HG03432 (cell line): ENCODE measurements at regions not wholly inside any gene's neighbourhood (a gene's known extent, or its start where the extent isn't known, plus 50 kb on each side); places are given as distances from the start of the nearest gene placed in this dataset.

Source experiments
- ATAC-seq: cut with Tn5 transposase; IDR thresholded peaks from one replicate; pipeline ENCODE4 v1.9.1; 2021; ENCODE audit warnings: mild to moderate bottlenecking, moderate library complexity; ENCODE audit not compliant: unreplicated experiment

DNA sequence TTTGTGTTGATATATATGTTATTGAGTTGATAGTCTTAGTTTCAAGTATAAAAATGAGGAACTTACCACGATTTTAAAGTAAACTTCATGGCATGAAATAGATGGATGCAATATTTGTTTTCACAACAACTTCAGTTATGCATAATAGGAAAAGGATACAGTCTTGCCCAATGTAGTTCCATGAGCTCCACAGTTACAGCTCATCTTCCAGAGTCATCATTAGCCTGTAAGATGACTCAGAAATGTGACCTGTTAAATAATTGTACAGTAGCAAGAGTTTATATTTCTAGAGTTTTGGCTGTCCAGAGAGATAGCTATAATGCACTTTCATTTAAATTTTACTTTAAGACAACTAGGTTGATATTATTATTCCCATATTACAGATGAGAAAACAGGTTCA lies 80.9 kb upstream of the ARHGAP28 start:
- no peak for ATAC-seq

DNA sequence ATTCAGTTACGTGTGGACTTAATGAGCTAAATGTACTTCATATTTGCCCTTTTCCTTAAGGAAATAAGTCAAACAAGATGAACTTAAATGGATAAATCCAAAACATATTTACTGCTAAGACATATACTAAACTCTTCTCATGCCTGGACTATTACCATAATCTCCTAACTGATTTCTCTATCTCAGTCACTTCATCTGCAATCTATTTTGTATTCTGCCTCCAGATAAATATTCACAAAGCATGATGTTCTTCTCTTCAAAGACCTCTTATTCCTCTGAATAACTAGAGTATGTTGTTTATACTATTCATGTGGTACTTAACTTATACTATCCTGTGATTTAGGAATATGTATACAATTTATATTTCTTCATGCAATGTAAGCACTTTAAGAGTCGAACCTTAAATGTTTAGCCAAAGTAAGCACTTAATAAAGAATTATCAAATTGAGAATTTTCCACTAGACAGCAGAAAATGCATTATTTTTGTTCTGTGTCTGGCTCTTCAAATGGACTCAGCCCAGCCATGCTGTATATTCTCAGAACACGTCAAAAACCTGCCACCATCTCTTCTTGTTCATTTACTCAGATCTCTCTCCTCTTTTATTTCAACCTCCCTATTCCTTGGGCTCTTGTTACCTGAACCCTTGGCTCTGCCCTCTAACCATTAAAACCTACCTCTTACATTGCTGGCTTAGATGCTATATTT lies 79.9 kb upstream of the ARHGAP28 start:
- ATAC-seq, result no peak

GRCh38 chr18:6650127-6650507 lies 79.4 kb upstream of the ARHGAP28 start:
- no peak for ATAC-seq

GRCh38 chr18:6650747-6651146 lies 78.8 kb upstream of the ARHGAP28 start:
- no peak for ATAC-seq

- ATAC-seq, result no peak
Observed at GRCh38 chr18:6652098-6652497, 77.4 kb upstream of the ARHGAP28 start.

DNA sequence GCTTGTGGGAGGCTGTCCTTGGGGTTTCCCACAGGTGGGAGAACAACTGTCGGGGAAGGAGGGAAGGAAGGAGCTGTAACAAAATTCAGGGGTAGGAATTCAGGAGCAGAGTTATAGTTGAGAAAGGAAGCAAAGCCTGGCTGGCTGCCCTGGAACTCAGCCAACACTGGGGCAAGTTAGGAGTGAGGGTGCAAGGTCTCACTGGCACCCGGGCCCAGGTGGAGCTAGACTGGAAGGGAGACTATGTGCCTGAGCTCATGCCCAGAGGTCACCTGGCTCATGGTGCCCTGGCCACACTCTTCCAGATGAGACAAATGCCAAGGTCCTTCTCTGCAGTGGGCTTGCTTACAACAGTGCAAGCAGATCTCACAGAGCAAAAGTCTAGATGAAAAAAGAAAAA lies 75.6 kb upstream of the ARHGAP28 start:
- ATAC-seq, result no peak

DNA sequence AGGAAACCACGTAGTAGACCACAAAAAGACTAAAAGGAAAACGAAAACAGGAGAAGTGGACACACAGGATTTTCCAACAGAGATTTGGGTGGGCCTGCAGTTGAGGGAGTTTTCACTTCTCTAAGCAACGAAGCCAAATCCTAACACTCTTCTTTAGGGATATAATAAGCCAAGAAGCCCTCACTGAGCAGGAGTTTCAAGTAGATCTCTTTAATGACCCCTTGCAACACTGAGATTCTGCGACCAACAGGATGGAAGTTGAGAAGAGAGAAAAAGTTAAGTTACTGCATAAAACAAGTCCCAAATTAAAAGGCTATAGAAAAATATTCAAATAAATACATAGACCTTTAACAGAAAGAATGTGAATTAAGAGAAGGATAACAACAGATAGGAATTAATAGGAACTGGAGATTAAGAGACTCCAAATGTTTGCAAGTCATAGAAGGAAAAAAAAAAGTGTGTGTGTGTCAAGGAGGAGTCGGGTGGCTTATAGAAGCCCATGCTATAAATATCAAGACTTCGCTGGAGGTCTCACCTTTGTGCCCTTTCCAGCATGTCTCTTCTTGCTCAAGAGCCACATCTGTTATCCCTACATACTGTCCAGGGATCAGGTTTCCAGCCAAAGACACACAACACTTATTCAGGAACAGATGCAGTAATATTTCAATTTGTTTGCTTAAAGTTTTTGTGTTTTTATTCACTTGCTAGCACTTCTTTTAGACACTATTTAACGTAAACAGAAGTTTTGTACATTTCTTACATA lies 69.4 kb upstream of the ARHGAP28 start:
- ATAC-seq, result no peak

GRCh38 chr18:6661692-6662415 lies 67.7 kb upstream of the ARHGAP28 start:
- no peak for ATAC-seq

DNA sequence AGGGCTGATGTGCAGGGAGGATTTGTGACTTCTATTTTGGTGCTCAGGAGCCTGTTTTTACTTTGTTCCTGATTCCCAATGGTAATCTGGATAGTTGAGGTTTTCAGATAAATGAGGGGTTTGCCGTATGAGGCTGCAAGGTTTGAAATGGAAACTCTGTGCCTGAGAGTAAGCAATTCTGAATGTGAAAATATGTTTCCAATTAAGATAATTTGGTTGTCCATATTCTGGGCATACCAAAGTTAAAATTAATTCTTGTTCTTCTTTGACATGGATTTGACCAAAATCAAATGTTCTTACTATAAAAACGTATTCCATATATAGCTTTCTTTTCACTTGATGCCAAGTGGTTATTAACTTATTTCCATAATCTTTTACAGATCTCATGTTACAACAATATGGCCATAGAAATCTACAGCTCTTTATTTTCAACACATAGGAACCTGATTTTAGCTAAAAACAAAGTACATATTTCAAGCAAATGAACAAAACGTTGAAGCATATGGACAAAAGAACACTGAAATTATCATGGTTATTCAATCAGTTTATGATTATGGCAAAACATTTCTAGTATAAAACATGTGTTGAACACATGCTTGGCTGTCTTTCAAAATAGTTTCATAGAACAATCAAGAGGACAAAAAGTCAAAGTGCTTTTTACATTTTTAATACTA lies 63.4 kb upstream of the ARHGAP28 start:
- ATAC-seq, result no peak

- ATAC-seq, result no peak
Observed at GRCh38 chr18:6668836-6669235, 60.7 kb upstream of the ARHGAP28 start.

GRCh38 chr18:6672821-6673308 lies 56.7 kb upstream of the ARHGAP28 start:
- ATAC-seq, result no peak

DNA sequence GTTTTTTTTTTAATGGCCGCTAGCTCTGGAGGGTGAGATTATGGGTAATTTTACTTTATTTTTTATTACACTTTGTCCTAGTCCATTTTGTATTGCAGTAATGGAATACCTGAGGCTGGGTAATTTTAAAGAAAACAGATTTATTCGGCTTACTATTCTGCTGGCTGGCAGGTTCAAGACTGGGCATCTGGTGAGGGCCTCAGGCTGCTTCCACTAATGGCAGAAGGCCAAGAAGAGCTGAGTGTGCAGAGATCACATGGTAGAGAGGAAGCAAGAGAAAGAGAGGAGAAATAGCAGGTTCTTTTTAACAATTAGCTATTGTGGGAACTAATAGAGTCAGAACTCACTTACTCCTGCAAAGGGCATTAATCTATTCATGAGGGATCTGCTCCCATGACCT lies 52.4 kb upstream of the ARHGAP28 start:
- ATAC-seq, result no peak

DNA sequence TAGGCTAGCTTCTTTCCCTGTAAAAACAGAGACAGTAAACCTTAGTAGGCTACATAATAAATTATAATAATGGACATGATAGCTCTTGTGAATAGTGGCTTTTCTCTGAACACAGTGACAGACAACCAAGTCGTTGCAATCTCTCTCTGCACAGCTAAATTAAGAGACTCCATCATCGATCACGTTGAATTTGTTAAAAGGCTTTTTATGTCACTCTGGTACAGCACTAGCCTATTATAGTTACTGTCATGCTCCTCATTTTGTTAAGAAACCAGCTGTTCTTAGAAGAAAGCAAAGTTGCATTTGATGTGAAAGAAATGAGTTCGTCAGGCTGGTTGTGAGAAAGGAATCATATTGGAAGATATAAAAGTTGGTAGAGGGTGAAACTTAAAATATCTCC lies 50.3 kb upstream of the ARHGAP28 start:
- ATAC-seq, result no peak
